Subcutaneous abdominal adipose tissue (tissue), 5 donors: ENCODE measurements at regions not wholly inside any gene's neighbourhood (a gene's known extent, or its start where the extent isn't known, plus 50 kb on each side); places are given as distances from the start of the nearest gene placed in this dataset.
"Not testable (repeated sequence)": the region's sequence is repeated elsewhere in the genome, so short reads cannot be mapped to it uniquely, and the experiment has no call there.

Experiments
- H3K27ac ChIP-seq: one replicate; pipeline ENCODE4 v1.7.0; 2013; ENCODE audit warnings: low read depth, mild to moderate bottlenecking, inconsistent platforms, low read length, moderate library complexity
- H3K27me3 ChIP-seq, 5 donors: one replicate each; pipeline ENCODE4 v1.7.0; 2013; ENCODE audit warnings: low read length in 5 of 5, inconsistent platforms in 1 of 5; ENCODE audit not compliant: control insufficient read depth in 5 of 5, insufficient read depth in 4 of 5
- H3K36me3 ChIP-seq, 5 donors: one replicate each; pipeline ENCODE4 v1.7.0; 2013; ENCODE audit warnings: low read length in 5 of 5; ENCODE audit not compliant: control insufficient read depth in 5 of 5, insufficient read depth in 5 of 5
- H3K4me1 ChIP-seq, 5 donors: one replicate each; pipeline ENCODE4 v1.7.0; 2013; ENCODE audit warnings: low read length in 5 of 5, mild to moderate bottlenecking in 3 of 5, moderate library complexity in 1 of 5; ENCODE audit not compliant: control insufficient read depth in 5 of 5, insufficient read depth in 5 of 5
- H3K4me3 ChIP-seq, 5 donors: one replicate each; pipeline ENCODE4 v1.7.0; 2013; ENCODE audit warnings: low read length in 5 of 5, low read depth in 1 of 5
- H3K9ac ChIP-seq, 5 donors: one replicate each; pipeline ENCODE4 v1.7.0; 2013; ENCODE audit warnings: low read length in 5 of 5, mild to moderate bottlenecking in 4 of 5, moderate library complexity in 3 of 5
- H3K9me3 ChIP-seq, 5 donors: one replicate each; pipeline ENCODE4 v1.7.0; 2013; ENCODE audit warnings: low read length in 5 of 5; ENCODE audit not compliant: control insufficient read depth in 5 of 5
- donor health status: healthy.
- donor health status: healthy.
- donor health status: healthy.
- donor health status: healthy.
- donor health status: healthy.

GRCh38 chr4:38414410-38414809 lies 249.6 kb upstream of the KLF3 start:
- no peaks in the 10 kb centered on the region for H3K9me3 ChIP-seq
- H3K27me3 ChIP-seq = no peaks in the 10 kb centered on the region
- peaks cover 0 to 17% (median 11%) of the 10 kb centered on the region in 5 donors for H3K4me1 ChIP-seq
- H3K36me3 ChIP-seq = no peaks in the 10 kb centered on the region
- no peak overlapping the region for H3K4me3 ChIP-seq
- H3K9ac ChIP-seq = no peak overlapping the region
- no peak overlapping the region for H3K27ac ChIP-seq

DNA sequence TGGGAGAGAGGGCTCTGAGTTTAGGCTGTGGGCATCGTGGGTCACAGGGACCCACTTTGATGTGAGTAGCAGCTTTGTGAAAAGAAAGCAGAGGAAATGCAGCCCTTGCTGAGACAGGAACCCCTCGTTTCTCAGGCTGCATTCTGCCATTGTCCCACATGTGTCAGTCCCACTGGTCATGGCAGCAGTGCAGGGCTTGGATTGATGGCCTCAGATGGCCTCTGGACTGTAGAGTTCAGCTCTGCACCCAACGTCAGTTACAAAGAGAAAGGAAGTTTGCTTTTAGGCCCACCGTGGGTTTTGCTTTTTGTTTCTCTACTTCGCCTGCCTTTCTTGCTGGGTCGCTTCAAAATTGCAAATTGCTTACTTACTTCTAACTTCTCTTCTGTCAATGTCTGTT lies 248.3 kb upstream of the KLF3 start:
- Histone ChIP-seq H3K27ac (no peak overlapping the region), H3K4me1 (peaks cover 0 to 6% (median 1%) of the 10 kb centered on the region in 5 donors), H3K9me3 (no peaks in the 10 kb centered on the region), H3K36me3 (no peaks in the 10 kb centered on the region), H3K27me3 (no peaks in the 10 kb centered on the region), H3K4me3 (no peak overlapping the region), H3K9ac (no peak overlapping the region)

- Histone ChIP-seq H3K9ac (no peak overlapping the region), H3K9me3 (no peaks in the 10 kb centered on the region), H3K27me3 (no peaks in the 10 kb centered on the region), H3K27ac (no peak overlapping the region), H3K36me3 (no peaks in the 10 kb centered on the region), H3K4me1 (peaks cover 0 to 6% (median 0%) of the 10 kb centered on the region in 5 donors), H3K4me3 (no peak overlapping the region)
Observed at GRCh38 chr4:38416450-38417014, 247.5 kb upstream of the KLF3 start.

GRCh38 chr4:38420254-38420653 lies 243.7 kb upstream of the KLF3 start:
- not testable (repeated sequence) for H3K9me3 ChIP-seq, H3K36me3 ChIP-seq, H3K4me1 ChIP-seq, H3K27ac ChIP-seq, H3K4me3 ChIP-seq, H3K27me3 ChIP-seq, H3K9ac ChIP-seq

- H3K9me3 ChIP-seq = no peaks in the 10 kb centered on the region
- H3K4me1 ChIP-seq = peaks cover 0 to 2% (median 0%) of the 10 kb centered on the region in 5 donors
- H3K36me3 ChIP-seq = no peaks in the 10 kb centered on the region
- no peak overlapping the region for H3K4me3 ChIP-seq
- no peak overlapping the region for H3K27ac ChIP-seq
- H3K9ac ChIP-seq = no peak overlapping the region
- H3K27me3 ChIP-seq = no peaks in the 10 kb centered on the region
Observed at GRCh38 chr4:38422850-38423249, 241.1 kb upstream of the KLF3 start.

GRCh38 chr4:38424151-38424871 lies 239.7 kb upstream of the KLF3 start:
- Histone ChIP-seq H3K9ac (no peak overlapping the region), H3K27ac (no peak overlapping the region), H3K9me3 (no peaks in the 10 kb centered on the region), H3K27me3 (no peaks in the 10 kb centered on the region), H3K36me3 (no peaks in the 10 kb centered on the region), H3K4me1 (peaks cover 0 to 2% (median 0%) of the 10 kb centered on the region in 5 donors), H3K4me3 (no peak overlapping the region)

GRCh38 chr4:38426532-38426931 lies 237.5 kb upstream of the KLF3 start:
- no peaks in the 10 kb centered on the region for H3K36me3 ChIP-seq

DNA sequence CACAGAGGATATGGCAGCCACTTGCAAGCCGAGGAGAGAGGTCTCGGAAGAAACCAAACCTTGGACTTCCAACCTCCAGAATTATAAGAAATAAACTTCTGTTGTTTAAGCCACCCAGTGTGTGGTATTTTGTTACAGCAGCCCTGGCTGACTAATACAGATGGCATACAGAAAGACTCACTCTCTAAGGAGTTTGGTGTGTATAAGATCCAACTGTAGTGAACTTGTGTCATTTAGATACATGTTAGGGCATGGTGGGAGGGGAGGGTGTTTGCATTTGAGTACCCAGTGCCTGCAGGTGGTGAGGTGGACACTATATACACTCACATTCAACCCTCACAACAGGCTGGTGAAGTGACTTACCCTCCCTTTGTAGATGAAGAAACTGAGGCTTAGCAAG lies 233.2 kb upstream of the KLF3 start:
- Histone ChIP-seq H3K9ac (no peak overlapping the region), H3K4me3 (no peak overlapping the region), H3K9me3 (no peaks in the 10 kb centered on the region), H3K36me3 (no peaks in the 10 kb centered on the region), H3K27ac (no peak overlapping the region), H3K4me1 (no peaks in the 10 kb centered on the region), H3K27me3 (no peaks in the 10 kb centered on the region)

More at GRCh38 chr4:38426532-38426931, 237.5 kb upstream of the KLF3 start:
- Histone ChIP-seq H3K27me3 (no peaks in the 10 kb centered on the region), H3K9ac (no peak overlapping the region), H3K27ac (no peak overlapping the region), H3K4me3 (no peak overlapping the region), H3K4me1 (peaks cover 0 to 2% (median 0%) of the 10 kb centered on the region in 5 donors), H3K9me3 (no peaks in the 10 kb centered on the region)

- Histone ChIP-seq H3K27me3 (peaks cover 0 to 4% (median 0%) of the 10 kb centered on the region in 5 donors), H3K4me1 (no peaks in the 10 kb centered on the region), H3K27ac (no peak overlapping the region), H3K36me3 (no peaks in the 10 kb centered on the region), H3K9me3 (peaks cover 0 to 13% (median 8%) of the 10 kb centered on the region in 5 donors), H3K4me3 (no peak overlapping the region), H3K9ac (no peak overlapping the region)
Observed at GRCh38 chr4:38442073-38442788, 221.8 kb upstream of the KLF3 start.

GRCh38 chr4:38449506-38450174 lies 214.4 kb upstream of the KLF3 start:
- Histone ChIP-seq H3K27me3 (no peaks in the 10 kb centered on the region), H3K4me1 (no peaks in the 10 kb centered on the region), H3K36me3 (no peaks in the 10 kb centered on the region), H3K9me3 (no peaks in the 10 kb centered on the region), H3K27ac (no peak overlapping the region), H3K9ac (no peak overlapping the region), H3K4me3 (no peak overlapping the region)
